Keratinocyte (primary cell): ENCODE measurements at regions not wholly inside any gene's neighbourhood (a gene's known extent, or its start where the extent isn't known, plus 50 kb on each side); places are given as distances from the start of the nearest gene placed in this dataset.

Experiments
- CTCF ChIP-seq, 3 experiments: IDR thresholded peaks in 1 of 3; conservative IDR thresholded peaks in 1 of 3; optimal IDR thresholded peaks in 1 of 3; 2 replicates in 2 of 3; 3 replicates in 1 of 3; pipeline versions ENCODE3 to v1.5.1; 2011; ENCODE audit warnings: low read length in 3 of 3, mild to moderate bottlenecking in 3 of 3, moderate library complexity in 2 of 3, control low read depth in 1 of 3, inconsistent platforms in 1 of 3; ENCODE audit not compliant: insufficient read depth in 2 of 3; ENCODE audit errors: extremely low read depth in 1 of 3
- EZH2 ChIP-seq: IDR thresholded peaks from one replicate; pipeline ENCODE4 v1.6.1; 2012; ENCODE audit warnings: inconsistent platforms, mild to moderate bottlenecking, low read length, moderate library complexity

GRCh38 chr22:48436201-48436931 is 1391.3 kb downstream of the BRD1 start:
- TF ChIP-seq CTCF (optimal IDR thresholded peaks at IDR 0.05 in 1 of 3, IDR thresholded peaks at IDR 0.05 in 1 of 3, conservative IDR thresholded peaks at IDR 0.05 in 1 of 3; ENCODE audit: extremely low read depth in 1 of 3, insufficient read depth in 2 of 3, low read length in 3 of 3) (no peak), EZH2 (no peak)
